Epithelial cell of proximal tubule (primary cell): ENCODE measurements at regions not wholly inside any gene's neighbourhood (a gene's known extent, or its start where the extent isn't known, plus 50 kb on each side); places are given as distances from the start of the nearest gene placed in this dataset.

Experiments used
- DNase-seq: peaks from one replicate; pipeline ENCODE4 v3.0.0-alpha.2; 2011; ENCODE audit warnings: low read depth
- H3K4me3 ChIP-seq: 2 replicates; pipeline ENCODE4 v1.5.1; 2011; ENCODE audit warnings: low read depth, mild to moderate bottlenecking, low read length
- TF ChIP-seq, protein P1 (sequence below): conservative IDR thresholded peaks from 2 replicates; pipeline ENCODE4 v1.5.1; 2012; ENCODE audit warnings: low read depth, mild to moderate bottlenecking, low read length

DNA sequence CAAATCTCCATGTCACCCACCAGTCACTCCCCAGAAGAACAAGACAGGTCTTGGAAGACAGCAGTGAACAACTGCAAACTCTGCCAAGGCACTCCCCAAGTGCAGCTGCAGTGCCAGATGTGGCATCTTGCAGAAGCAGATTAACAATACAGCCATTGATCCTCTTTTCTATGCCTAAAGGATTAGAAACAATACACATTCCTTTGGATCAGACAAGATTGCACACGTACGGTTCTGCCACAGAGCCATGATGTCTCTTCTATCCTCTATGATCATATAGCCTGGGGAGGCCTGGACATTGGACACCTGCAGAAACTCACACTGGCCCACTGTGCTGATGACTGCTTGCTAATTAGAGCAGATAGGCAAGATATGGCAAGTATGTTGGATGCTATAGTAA is 155.9 kb downstream of the MYLK4 start:
- no peak overlapping the region for H3K4me3 ChIP-seq
- TF ChIP-seq, protein P1, sequence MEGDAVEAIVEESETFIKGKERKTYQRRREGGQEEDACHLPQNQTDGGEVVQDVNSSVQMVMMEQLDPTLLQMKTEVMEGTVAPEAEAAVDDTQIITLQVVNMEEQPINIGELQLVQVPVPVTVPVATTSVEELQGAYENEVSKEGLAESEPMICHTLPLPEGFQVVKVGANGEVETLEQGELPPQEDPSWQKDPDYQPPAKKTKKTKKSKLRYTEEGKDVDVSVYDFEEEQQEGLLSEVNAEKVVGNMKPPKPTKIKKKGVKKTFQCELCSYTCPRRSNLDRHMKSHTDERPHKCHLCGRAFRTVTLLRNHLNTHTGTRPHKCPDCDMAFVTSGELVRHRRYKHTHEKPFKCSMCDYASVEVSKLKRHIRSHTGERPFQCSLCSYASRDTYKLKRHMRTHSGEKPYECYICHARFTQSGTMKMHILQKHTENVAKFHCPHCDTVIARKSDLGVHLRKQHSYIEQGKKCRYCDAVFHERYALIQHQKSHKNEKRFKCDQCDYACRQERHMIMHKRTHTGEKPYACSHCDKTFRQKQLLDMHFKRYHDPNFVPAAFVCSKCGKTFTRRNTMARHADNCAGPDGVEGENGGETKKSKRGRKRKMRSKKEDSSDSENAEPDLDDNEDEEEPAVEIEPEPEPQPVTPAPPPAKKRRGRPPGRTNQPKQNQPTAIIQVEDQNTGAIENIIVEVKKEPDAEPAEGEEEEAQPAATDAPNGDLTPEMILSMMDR, result no peak
- no peak for DNase-seq

DNA sequence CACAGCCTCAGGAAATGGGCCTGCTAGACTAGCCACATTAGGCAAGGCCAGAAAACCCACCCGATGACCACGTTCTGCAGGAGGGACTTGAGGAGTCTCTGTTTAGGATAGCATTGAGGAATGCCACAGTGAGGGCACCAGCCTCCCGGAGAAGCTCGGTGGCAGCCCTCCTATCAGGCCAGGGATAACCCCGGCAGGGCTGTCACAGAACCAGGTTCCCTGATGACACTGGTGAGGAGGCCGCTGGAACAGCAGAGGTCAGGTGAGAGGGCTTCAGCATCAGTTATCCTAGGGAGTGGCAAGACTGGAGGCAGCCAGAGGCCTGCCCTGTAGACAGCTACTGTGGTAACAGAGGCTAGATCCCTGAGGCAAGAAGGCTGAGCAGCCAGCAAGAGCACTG is 157.6 kb downstream of the MYLK4 start:
- no peak for DNase-seq
- TF ChIP-seq, protein P1, result no peak
- H3K4me3 ChIP-seq, result no peak overlapping the region

DNA sequence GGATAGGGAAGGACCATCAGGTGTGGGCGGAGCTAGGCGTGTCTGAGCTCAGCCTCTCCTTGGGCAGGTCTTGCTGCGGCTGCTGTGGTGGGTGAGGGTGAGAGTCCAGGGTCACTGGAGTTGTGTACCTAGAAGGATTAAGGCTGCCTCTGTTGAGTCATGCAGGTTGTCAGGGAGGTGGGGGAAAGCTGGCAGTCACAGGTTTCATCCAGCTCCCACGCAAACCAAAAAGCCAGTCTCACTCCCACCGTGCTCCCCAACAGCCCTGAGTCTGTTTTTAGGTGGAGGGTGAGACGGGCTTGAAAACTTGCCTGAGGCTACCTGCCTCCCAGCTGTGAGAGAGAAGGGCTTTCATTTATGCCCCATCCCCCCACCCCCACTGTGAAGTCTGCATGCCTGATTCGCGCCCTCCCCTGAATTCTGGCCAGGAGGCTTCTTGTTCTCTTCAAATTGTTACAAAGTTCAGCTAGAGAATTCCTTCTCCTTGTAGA is 161.5 kb downstream of the MYLK4 start:
- TF ChIP-seq, protein P1, result no peak
- no peak for DNase-seq
- no peak overlapping the region for H3K4me3 ChIP-seq

GRCh38 chr6:2583459-2583858 is 167.3 kb downstream of the MYLK4 start:
- TF ChIP-seq, protein P1, result no peak
- H3K4me3 ChIP-seq, result no peak overlapping the region
- DNase-seq, result no peak

DNA sequence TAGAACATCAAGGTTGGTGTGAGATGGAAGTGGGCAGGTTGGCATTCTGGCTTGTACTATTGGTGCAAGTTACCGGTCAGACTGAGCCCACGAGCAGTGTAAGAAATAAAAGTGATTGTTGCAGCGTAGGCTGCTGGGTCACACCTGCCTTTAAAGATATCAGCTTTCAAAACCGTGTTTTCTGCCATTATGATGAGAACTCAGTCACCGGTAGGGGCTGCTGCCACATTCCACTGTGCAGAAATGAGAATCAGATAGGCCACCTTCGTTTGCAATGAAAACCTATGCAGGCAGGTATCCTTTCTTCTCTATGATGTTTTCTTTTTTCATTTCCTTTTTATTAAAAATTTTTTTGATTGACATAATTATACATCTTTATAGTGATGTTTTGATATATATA is 168.5 kb downstream of the MYLK4 start:
- TF ChIP-seq, protein P1, result no peak
- no peak for DNase-seq
- H3K4me3 ChIP-seq, result no peak overlapping the region

DNA sequence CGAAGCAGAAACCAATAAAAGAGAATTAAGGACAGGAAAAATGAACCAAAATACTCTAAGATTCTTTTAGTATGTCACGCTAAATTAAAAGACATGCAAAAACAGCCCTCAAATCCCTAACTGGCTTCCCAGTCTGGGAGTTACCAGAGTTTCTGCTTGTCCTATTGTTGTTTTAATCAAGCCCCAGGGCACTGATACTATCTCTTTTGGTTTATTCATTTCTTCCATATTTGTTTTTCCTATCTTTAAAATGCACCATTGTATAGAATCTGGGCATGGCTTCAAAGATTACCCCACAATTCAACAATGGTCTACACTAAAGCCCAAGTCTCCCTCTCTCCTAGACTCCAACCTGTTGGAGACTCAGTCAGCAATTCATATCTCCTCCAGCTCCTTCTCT is 169.1 kb downstream of the MYLK4 start:
- DNase-seq, result no peak
- TF ChIP-seq, protein P1, result no peak
- H3K4me3 ChIP-seq, result no peak overlapping the region

GRCh38 chr6:2581011-2581410 is 169.7 kb downstream of the MYLK4 start:
- no peak for DNase-seq
- no peak overlapping the region for H3K4me3 ChIP-seq
- TF ChIP-seq, protein P1, result no peak
